LoVo (cell line): ENCODE measurements at regions not wholly inside any gene's neighbourhood (a gene's known extent, or its start where the extent isn't known, plus 50 kb on each side); places are given as distances from the start of the nearest gene placed in this dataset.
A peak's percentile ranks its signal among the peaks of the same experiment; 100 is the strongest.

ENCODE experiments used
- DNase-seq: peaks from one replicate; pipeline ENCODE4 v3.0.0-alpha.2; 2016; ENCODE audit warnings: low spot score

DNA sequence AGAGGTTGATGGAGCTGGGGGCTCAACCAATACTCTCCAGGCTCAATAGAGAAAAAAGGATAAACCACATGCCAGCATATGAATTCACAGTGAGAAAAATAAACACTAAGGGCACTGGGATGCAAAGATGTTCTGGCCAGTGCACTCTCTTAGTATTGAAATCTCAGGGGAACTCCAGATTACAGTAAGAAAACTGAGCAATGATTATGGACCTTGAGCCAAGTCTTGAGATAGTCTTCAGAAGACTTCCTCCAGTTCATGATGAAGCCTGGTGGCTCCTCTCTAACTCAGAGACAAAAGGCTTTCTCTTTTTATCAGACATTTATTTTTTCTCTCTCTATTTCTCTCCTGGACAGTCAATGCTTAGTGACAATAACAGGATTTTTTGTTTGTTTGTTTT lies 139.8 kb upstream of the SPEF2 start:
- DNase-seq = no peak

DNA sequence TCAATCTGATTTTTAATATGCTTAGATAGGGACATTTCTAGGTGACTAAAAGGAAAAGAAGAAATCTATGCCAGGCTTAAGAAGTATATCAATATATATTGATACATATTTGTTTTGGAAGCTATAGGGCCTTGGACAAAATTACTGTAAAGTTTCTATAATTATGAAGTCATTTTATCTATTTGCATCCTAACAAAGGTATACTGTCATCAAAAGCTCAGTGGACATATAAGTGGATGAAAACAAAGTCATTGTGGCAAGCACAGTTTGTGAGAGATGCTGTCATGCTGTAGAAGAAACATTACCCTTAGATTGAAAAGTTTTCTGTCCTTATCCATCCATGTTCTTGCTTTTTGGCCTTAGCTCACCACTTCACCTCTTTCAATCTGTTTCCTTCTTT lies 140.3 kb upstream of the SPEF2 start:
- no peak for DNase-seq

DNA sequence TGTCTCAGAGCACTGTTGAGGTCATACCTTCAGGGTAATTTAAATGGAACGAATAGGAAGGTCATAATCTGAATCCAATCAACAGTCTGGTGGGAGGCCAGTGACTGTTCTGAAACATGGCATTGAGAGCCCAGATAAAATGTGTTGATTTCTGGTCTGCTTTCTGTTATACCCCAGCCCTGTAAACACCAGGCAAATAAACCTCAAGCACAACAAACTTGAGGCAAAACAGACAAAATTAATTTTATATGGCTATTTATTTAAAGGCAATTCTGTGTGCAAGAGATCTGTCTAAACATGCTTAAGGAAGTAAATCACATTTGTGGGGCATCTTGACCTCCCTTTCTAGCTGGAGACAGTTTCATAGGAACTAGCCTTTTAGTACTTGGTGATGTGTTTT lies 140.9 kb upstream of the SPEF2 start:
- DNase-seq = no peak

DNA sequence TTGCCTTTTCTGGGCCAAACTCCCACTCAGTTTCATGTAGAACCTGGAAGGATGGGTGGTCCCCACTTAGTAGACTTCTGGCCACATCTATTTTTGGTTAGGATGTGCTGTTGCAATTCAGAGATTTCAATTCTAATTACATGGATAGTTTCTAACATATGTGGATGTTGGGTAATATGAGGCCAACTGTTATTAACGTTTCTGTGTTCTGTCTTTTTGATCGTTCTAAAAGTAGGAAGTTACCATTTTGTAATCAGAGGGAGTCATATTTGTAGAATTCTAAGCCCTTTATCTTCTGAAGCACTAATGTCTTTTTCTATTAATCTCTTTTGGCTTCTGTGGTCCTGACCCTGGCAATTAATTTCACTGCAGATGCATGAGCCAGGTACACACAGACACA lies 141.6 kb upstream of the SPEF2 start:
- no peak for DNase-seq

DNA sequence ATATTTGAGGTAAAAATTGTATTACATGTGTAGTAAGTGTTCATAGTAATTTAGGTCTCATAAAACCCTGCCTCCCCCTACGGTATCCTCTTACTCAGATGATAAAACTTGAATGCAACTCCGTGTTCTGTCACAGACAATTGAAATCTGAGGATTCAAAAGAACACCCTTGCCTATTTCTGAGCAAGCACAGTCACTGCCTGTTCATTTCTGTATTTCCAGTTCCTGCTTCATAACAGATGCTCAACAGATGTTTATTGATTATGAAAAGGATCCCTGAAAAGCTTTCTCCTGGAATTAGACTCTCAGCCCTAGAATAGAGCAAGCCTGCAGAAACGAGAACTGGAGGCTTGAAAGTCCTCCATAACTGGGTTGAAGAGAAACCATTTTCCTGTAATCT lies 144.1 kb upstream of the SPEF2 start:
- DNase-seq = no peak

GRCh38 chr5:35470866-35471265 lies 146.8 kb upstream of the SPEF2 start:
- peak; percentile 31 for DNase-seq

GRCh38 chr5:35468811-35469210 lies 148.9 kb upstream of the SPEF2 start:
- DNase-seq = no peak

- no peak for DNase-seq
These were observed 150.9 kb upstream of the SPEF2 start for GRCh38 chr5:35466746-35467145.

GRCh38 chr5:35464757-35465156 lies 152.9 kb upstream of the SPEF2 start:
- no peak for DNase-seq

DNA sequence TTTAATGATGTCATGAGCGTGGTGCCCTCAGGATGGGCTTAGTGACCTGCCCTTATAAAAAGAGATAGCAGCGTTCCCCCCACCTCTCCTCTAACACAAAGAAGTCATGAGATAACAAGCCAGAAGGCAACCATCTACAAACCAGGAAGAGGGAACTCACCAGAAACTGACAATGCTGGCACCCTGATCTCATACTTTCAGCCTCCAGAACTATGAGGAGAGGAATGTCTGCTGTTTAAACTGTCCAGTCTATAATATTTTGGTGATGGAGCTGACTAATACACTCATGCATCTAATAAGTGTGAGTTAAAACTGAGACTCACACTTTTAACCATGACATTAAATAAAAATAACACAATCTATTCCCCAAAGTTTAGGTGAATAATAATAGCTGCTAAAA lies 156.1 kb upstream of the SPEF2 start:
- DNase-seq = no peak

- peak; percentile 49 for DNase-seq
These were observed 158.8 kb upstream of the SPEF2 start for GRCh38 chr5:35458824-35459207.

GRCh38 chr5:35457912-35458823 lies 159.5 kb upstream of the SPEF2 start:
- DNase-seq = peak; percentile 14

DNA sequence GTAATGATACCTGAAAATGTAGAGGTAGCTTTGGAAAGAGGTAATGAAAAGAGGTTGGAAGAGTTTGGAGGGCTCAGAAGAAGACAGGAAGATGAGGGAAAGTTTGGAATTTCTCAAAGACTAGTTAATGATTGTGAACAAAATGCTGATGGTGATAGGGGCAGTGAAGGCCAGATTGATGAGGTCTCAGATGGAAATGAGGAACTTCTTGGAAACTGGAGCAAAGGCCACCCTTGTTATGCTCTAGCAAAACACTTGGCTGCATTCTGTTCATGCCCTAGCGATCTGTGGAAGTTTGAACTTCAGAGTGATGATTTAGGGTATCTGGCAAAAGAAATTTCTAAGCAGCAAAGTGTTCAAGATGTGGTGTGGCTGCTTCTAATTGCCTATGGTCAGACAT lies 161.2 kb upstream of the SPEF2 start:
- DNase-seq = no peak

- DNase-seq = no peak
These were observed 163.6 kb upstream of the SPEF2 start for GRCh38 chr5:35454011-35454525.

DNA sequence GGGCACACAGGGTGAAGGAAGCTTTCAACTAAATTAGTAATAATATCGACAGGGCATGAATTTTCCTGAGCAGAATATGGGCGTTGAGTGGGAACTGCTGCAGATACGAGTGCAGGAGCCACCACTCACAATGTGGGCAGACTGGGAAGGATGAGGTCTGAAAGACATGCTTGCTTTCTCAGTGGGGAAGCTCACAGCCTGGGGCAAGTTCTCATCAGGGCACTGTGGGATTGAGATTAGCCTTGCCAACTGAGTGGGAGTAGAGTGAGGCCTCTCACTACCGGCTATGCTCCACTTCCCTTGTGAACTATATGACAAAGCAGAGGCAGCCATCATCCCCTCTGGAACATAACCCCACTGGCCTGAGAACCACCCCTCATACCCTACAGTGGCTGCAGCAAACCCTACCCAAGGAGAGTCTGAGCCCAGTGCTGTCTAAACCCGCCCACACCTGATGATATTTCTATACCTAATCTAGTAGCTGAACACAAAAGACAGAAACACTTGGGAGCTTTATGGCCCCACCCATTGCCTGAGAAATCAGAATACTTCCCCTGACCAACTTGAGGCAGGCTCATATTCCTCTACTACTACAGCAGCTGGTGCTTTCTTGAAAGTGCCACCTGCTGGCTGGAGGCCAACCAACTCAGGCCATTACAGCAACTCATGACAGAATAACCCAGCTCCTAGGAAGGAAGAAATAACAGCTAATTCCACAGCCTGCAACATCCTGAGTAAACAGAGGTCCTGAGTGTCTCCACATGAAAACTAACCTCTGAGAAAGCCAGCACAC lies 173.7 kb upstream of the SPEF2 start:
- no peak for DNase-seq

GRCh38 chr5:35442885-35443639 lies 174.6 kb upstream of the SPEF2 start:
- DNase-seq = no peak

- no peak for DNase-seq
These were observed 177.3 kb upstream of the SPEF2 start for GRCh38 chr5:35440409-35440808.

DNA sequence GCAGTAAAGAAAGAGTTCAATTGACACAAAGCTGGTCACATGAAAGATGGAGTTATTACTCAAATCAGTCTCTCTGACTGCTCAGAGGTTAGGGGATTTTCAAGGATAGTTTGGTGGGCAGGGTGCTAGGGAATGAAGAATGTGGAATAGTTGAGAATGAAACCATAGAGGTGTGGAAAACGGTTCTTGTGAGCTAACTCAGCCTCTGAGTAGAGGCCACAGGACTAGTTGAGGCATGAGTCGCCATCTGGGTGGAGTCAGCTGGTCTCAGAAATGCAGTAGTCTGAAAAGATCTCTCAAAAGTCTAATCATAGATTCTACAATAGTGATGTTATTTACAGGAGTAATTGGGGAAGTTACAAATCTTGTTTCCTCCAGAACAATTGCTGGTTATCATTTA lies 178.9 kb upstream of the SPEF2 start:
- no peak for DNase-seq

DNA sequence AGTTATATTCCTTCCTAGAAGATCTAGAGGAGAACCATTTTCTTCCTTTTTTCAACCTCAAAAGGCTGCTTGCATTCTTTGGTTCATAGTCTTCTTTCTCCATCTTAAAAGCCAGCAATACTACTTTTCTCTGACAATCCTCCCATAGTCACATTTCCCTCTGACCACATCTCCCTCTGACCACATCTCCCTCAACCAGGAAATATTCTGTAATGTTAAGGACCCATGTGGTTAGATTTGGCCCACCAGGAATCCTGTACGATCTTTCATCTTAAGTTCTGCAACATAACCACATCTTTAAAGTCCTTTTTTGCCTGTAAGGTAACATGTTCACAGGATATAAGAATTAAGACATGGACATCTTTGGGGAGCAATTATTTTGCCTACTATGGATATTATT lies 179.4 kb upstream of the SPEF2 start:
- DNase-seq = no peak

- DNase-seq = peak; percentile 40
These were observed 181.1 kb upstream of the SPEF2 start for GRCh38 chr5:35436400-35437057.

DNA sequence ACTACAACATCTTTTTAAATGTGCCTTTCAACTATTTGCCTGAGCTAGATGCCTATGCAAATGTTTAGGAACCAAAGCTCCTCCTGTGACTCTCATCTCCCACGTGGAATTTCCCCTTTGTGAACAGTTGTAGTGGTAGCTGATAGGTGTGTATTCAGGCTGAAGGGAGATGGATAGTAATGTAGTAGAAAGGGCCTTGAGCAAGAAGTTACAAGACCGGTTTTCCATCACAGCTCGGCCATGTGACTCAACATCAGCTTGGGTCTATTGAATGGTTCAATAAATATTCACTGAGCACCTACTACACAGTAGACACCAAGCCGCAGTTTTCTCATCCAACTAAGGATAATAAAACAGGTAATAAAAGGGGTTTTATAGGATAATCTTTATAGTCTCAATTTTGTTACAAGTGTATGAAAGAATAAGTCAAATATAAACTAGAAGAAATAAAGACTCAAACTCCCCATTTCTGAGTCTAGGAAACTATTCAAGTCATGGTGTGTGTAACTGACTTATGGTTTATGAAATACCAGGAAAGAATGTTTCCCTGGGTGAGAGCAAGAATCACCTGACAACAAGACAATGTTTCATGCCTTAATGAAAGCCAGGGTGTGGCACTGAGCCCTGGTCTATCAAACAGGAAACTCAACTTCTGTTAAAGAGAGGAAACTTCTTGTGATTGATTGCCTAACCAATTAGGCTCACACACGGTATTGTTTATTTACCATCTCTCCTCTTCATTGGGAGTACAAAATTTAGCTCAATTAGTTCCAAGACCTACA lies 187.1 kb upstream of the SPEF2 start:
- no peak for DNase-seq
